ENCODE measurements at regions not wholly inside any gene's neighbourhood (a gene's known extent, or its start where the extent isn't known, plus 50 kb on each side); places are given as distances from the start of the nearest gene placed in this dataset.
A peak's percentile ranks its signal among the peaks of the same experiment; 100 is the strongest.

DNA sequence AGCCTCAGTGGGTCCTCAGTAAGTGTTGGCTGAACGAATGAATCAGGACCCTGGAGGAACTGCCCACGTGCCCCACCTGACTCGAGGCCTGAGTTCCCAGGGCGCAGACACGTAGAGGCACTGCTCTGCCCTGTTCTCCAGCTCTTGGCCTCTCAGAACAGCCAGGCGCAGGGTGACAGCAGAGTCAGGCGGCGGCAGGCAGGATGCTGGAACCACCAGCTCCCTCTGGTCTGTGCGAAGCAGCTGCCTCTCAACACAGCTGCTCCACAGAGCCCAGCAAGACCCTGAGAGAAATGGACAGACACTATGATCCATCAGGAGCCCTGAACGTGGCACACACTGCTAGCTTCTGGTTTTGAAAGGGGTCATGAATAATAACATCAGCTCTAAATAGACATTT lies 53.1 kb upstream of the BCO1 start:
- TF ChIP-seq, protein P1, sequence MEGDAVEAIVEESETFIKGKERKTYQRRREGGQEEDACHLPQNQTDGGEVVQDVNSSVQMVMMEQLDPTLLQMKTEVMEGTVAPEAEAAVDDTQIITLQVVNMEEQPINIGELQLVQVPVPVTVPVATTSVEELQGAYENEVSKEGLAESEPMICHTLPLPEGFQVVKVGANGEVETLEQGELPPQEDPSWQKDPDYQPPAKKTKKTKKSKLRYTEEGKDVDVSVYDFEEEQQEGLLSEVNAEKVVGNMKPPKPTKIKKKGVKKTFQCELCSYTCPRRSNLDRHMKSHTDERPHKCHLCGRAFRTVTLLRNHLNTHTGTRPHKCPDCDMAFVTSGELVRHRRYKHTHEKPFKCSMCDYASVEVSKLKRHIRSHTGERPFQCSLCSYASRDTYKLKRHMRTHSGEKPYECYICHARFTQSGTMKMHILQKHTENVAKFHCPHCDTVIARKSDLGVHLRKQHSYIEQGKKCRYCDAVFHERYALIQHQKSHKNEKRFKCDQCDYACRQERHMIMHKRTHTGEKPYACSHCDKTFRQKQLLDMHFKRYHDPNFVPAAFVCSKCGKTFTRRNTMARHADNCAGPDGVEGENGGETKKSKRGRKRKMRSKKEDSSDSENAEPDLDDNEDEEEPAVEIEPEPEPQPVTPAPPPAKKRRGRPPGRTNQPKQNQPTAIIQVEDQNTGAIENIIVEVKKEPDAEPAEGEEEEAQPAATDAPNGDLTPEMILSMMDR (IDR thresholded peaks at IDR 0.05) = no peak
- H3K4me1 ChIP-seq = no peaks in the 10 kb centered on the region
- no peak for DNase-seq

DNA sequence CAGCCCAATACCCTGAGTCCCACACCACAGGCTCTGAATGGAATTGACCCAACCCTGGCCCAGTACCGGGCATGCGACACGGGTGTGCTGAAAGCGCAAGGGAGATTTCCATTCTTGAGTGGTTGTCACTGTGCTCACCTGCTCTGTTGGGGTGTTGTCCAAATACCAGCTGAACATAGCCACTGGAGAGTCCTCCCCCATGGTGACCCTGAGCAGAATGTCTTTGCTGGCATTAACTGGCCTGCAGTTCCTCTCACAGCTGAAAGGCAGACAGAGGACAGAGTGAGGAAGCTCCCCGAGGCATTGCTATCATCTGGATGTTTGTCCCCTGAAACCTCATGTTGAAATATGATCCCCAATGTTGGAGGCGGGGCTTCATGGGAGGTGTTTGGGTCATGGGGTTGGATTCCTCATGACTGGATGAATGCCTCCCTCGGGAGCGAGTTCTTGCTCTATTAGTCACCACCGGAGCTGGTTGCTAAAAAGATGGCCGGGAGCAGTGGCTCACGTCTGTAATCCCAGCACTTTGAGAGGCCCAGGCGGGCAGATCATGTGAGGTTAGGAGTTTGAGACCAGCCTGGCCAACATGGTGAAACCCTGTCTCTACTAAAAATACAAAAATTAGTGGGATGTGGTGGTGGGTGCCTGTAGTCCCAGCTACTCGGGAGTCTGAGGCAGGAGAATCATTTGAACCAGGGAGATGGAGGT lies 57.3 kb upstream of the BCO1 start:
- intact Hi-C loops (cut with DNase I) = no loop called here

More for the DNA sequence above, 53.1 kb upstream of the BCO1 start:
- Histone ChIP-seq H3K4me3 (no peak overlapping the region), H3K9me3 (no peaks in the 10 kb centered on the region), H3K36me3 (no peaks in the 10 kb centered on the region), H3K27ac (no peak overlapping the region), H3K27me3 (ENCODE audit: low read depth) (no peaks in the 10 kb centered on the region)
- ATAC-seq = no peak
- intact Hi-C loops (cut with DNase I) = no loop called here

DNA sequence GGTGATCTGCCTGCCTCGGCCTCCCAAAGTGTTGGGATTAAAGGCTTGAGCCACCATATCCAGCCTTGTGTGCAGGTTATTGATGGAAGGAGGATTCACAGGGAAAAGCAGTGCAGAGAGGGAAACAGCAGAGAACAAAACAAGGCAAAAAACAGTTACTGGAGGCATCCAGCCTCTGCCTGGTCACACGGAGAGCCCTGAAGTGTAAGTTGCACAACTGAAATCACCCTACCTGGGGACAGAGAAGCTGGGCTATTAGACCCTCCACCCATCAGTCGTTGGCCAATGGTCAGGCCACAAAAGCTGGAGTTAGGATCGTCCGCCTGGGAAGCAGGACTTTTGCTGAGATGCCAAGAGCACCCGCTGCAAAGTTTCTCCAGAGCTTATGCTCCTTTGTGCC lies 57.9 kb upstream of the BCO1 start:
- Histone ChIP-seq H3K36me3 (no peaks in the 10 kb centered on the region), H3K4me3 (peak overlapping the region; percentile 27), H3K4me1 (no peaks in the 10 kb centered on the region), H3K27ac (peak overlapping the region; percentile 41), H3K27me3 (ENCODE audit: low read depth) (no peaks in the 10 kb centered on the region), H3K9me3 (no peaks in the 10 kb centered on the region)
- DNase-seq (no peak), ATAC-seq (no peak)
- intact Hi-C loops (cut with DNase I) = no loop called here
- TF ChIP-seq, protein P1 (IDR thresholded peaks at IDR 0.05) = no peak

More for the DNA sequence above, 57.3 kb upstream of the BCO1 start:
- H3K27ac ChIP-seq = peak overlapping the region; percentile 46
- H3K4me1 ChIP-seq = no peaks in the 10 kb centered on the region
- DNase-seq (peak; percentile 62), ATAC-seq (peak; percentile 84 to 86)
- H3K27me3 ChIP-seq (ENCODE audit: low read depth) = no peaks in the 10 kb centered on the region
- H3K36me3 ChIP-seq = no peaks in the 10 kb centered on the region
- TF ChIP-seq, protein P1 (IDR thresholded peaks at IDR 0.05) = no peak
- no peaks in the 10 kb centered on the region for H3K9me3 ChIP-seq
- peak overlapping the region; percentile 27 for H3K4me3 ChIP-seq

DNA sequence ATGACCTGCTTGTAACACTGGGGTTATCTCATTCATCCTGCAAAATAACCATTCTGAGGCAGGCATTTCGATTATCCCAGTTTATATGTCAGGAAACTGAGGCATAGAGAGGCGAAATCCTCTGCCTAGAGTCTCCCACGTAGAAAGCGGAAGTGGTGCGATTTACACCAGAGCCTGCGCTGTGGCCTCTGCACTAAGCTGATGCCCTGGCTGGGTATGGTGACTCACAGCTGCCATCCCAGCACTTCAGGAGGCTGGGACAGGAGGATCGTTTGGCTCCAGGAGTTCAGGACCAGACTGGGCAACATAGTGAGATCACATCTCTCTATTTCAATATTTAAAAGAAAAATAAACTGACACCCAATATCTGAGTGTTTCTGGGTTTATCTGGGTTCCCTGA lies 59.3 kb upstream of the BCO1 start:
- Histone ChIP-seq H3K4me1 (no peaks in the 10 kb centered on the region), H3K27me3 (ENCODE audit: low read depth) (no peaks in the 10 kb centered on the region), H3K27ac (no peak overlapping the region), H3K4me3 (no peak overlapping the region), H3K9me3 (no peaks in the 10 kb centered on the region), H3K36me3 (no peaks in the 10 kb centered on the region)
- no peak for ATAC-seq
- intact Hi-C loops (cut with DNase I) = no loop called here
- TF ChIP-seq, protein P1 (IDR thresholded peaks at IDR 0.05) = no peak
- DNase-seq = no peak

DNA sequence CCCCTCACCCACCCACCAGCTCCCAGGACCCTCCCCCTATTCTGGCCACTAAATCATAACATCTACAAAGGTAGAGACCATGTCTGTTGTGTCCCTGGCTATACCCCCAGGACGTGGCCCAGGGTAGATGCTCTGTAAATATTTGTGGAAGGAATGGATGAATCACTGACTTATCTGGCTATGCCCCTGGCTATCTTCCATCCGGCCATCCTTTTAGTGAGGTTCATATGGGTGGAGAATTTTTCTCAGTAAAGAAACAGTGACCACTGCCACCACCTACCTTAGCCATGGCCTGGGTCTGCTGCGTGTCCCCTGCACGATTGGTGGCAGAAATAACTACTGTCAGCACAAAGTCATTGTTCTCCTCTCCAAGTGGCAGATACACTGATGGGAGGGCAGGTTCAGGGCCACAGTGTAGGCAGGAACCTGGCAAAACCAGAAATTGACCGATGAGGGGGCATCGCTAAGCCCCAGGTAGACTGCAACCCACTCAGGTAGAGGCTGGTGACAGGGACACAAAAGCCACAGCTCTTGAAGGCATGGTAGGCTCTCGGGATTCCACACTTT lies 63.1 kb upstream of the BCO1 start:
- Histone ChIP-seq H3K9me3 (no peaks in the 10 kb centered on the region), H3K4me3 (no peak overlapping the region), H3K27me3 (ENCODE audit: low read depth) (no peaks in the 10 kb centered on the region), H3K4me1 (no peaks in the 10 kb centered on the region), H3K27ac (no peak overlapping the region), H3K36me3 (no peaks in the 10 kb centered on the region)
- TF ChIP-seq, protein P1 (IDR thresholded peaks at IDR 0.05) = no peak
- intact Hi-C loops (cut with DNase I) = no loop called here
- DNase-seq = no peak
- ATAC-seq = no peak
